Osteoblast (primary cell): ENCODE measurements at regions not wholly inside any gene's neighbourhood (a gene's known extent, or its start where the extent isn't known, plus 50 kb on each side); places are given as distances from the start of the nearest gene placed in this dataset.

Source experiments
- DNase-seq: peaks from one replicate; pipeline ENCODE4 v3.0.0; 2011; ENCODE audit warnings: low spot score, mixed read lengths; ENCODE audit not compliant: insufficient read length; ENCODE audit errors: missing footprints
- H2AFZ ChIP-seq: 2 replicates; pipeline ENCODE4 v1.6.0; 2011; ENCODE audit warnings: mild to moderate bottlenecking, low read length
- H3K27ac ChIP-seq: 2 replicates; pipeline ENCODE4 v1.5.1; 2011; ENCODE audit warnings: mild to moderate bottlenecking, low read depth, low read length, moderate library complexity
- H3K27me3 ChIP-seq: 2 replicates; pipeline ENCODE4 v1.6.0; 2012; ENCODE audit warnings: mild to moderate bottlenecking, control low read depth, inconsistent platforms, low read length, moderate library complexity; ENCODE audit not compliant: insufficient read depth
- H3K36me3 ChIP-seq: 2 replicates; pipeline ENCODE4 v1.5.1; 2011; ENCODE audit warnings: mild to moderate bottlenecking, low read length, control low read depth, moderate library complexity; ENCODE audit not compliant: insufficient read depth
- H3K4me1 ChIP-seq: 2 replicates; pipeline ENCODE4 v1.5.1; 2011; ENCODE audit warnings: mild to moderate bottlenecking, low read length, control low read depth, moderate library complexity; ENCODE audit not compliant: insufficient read depth
- H3K4me2 ChIP-seq: 2 replicates; pipeline ENCODE4 v1.6.0; 2011; ENCODE audit warnings: mild to moderate bottlenecking, low read length; ENCODE audit not compliant: insufficient read depth
- H3K4me3 ChIP-seq: fragments of 200-600 bp; sonication (generic); 3 replicates; pipeline ENCODE4 v1.5.1; 2012; ENCODE audit warnings: mild to moderate bottlenecking, low read length, inconsistent platforms; ENCODE audit not compliant: insufficient read depth
- H3K79me2 ChIP-seq: 2 replicates; pipeline ENCODE4 v1.6.0; 2012; ENCODE audit warnings: mild to moderate bottlenecking, low read length, control low read depth, inconsistent platforms; ENCODE audit not compliant: insufficient read depth
- H3K9me3 ChIP-seq: 2 replicates; pipeline ENCODE4 v1.5.1; 2011; ENCODE audit warnings: low read depth, low read length, control low read depth
- H4K20me1 ChIP-seq: 2 replicates; pipeline ENCODE4 v1.6.0; 2012; ENCODE audit warnings: mild to moderate bottlenecking, low read length, control low read depth; ENCODE audit not compliant: insufficient read depth
- TF ChIP-seq, protein P1 (sequence below): IDR thresholded peaks from 2 replicates; pipeline ENCODE4 v1.5.1; 2011; ENCODE audit warnings: mild to moderate bottlenecking, low read depth, low read length, moderate library complexity; ENCODE audit errors: extremely low read depth

DNA sequence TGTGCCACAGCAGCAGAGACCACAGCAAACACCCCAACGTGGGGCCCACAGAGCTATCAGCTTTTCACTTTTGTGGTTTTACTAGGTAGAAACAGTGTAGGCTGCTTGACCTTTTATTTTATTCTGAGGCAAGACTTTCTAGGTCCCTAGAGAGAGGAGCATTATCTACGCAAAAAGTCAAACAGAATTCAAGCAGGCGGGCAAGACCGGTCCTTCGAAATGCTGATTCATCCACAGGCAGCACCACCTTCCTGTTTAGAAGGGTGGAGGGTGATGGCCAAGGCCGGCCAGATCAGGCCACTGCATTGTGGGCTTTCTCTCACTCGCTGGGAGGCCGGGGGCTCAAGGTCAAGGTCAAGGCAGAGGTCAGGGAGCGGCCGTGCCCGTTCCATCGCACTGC, 573.0 kb downstream of the GALR1 start:
- Histone ChIP-seq H3K36me3 (no peaks in the 10 kb centered on the region), H3K79me2 (no peaks in the 10 kb centered on the region), H3K9me3 (no peaks in the 10 kb centered on the region), H2AFZ (no peak overlapping the region), H3K4me2 (no peak overlapping the region), H4K20me1 (no peaks in the 10 kb centered on the region), H3K4me3 (no peak overlapping the region), H3K27me3 (no peaks in the 10 kb centered on the region), H3K27ac (no peak overlapping the region), H3K4me1 (no peaks in the 10 kb centered on the region)
- TF ChIP-seq, protein P1, sequence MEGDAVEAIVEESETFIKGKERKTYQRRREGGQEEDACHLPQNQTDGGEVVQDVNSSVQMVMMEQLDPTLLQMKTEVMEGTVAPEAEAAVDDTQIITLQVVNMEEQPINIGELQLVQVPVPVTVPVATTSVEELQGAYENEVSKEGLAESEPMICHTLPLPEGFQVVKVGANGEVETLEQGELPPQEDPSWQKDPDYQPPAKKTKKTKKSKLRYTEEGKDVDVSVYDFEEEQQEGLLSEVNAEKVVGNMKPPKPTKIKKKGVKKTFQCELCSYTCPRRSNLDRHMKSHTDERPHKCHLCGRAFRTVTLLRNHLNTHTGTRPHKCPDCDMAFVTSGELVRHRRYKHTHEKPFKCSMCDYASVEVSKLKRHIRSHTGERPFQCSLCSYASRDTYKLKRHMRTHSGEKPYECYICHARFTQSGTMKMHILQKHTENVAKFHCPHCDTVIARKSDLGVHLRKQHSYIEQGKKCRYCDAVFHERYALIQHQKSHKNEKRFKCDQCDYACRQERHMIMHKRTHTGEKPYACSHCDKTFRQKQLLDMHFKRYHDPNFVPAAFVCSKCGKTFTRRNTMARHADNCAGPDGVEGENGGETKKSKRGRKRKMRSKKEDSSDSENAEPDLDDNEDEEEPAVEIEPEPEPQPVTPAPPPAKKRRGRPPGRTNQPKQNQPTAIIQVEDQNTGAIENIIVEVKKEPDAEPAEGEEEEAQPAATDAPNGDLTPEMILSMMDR, result no peak
- no peak for DNase-seq

DNA sequence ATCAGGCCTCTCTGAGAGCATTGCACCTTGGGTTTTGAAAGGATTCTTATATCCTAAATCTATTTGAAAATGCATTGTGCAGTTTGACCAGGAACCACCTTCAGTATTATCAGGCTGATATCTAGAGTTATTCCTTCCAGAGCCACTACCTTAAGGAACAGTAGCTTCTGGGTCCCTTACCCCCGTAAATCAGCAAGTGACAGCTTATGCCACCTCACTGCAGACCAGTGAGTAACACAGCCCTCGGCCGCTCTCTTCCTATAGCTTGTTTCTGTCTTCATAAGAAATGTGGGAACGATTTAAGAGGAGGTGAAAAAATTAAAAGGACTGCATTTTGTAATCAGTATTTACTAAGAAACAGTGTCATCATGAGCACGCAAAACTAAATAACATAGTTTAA, 584.2 kb downstream of the GALR1 start:
- Histone ChIP-seq H2AFZ (no peak overlapping the region), H3K79me2 (no peaks in the 10 kb centered on the region), H3K4me3 (no peak overlapping the region), H3K9me3 (peaks cover 13% of the 10 kb centered on the region), H3K4me1 (no peaks in the 10 kb centered on the region), H3K36me3 (no peaks in the 10 kb centered on the region), H3K27ac (no peak overlapping the region), H3K4me2 (no peak overlapping the region), H3K27me3 (no peaks in the 10 kb centered on the region), H4K20me1 (no peaks in the 10 kb centered on the region)
- TF ChIP-seq, protein P1, result no peak
- no peak for DNase-seq

DNA sequence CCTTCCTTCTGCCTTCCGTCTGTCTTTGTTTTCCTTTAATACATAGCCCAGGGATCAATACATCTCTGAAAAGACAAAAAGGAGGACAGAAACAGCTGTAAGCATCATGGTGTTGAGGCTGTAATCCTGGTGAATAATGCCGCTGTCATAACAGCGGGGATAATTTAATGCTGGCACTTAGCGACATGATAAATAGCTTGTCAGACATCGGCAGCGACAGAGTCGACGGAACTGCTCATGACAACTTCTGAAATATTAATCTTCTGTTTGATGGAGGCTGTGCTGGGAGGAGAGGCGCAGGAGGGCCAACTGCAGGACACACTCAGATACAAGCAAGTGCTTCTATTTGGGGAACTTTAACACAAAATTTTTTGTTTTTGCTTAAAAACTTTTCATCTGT, 602.2 kb downstream of the GALR1 start:
- H3K4me2 ChIP-seq, result no peak overlapping the region
- no peak overlapping the region for H3K27ac ChIP-seq
- no peaks in the 10 kb centered on the region for H3K79me2 ChIP-seq
- H3K4me3 ChIP-seq, result no peak overlapping the region
- no peak for DNase-seq
- H2AFZ ChIP-seq, result no peak overlapping the region
- no peaks in the 10 kb centered on the region for H3K4me1 ChIP-seq
- H3K36me3 ChIP-seq, result no peaks in the 10 kb centered on the region
- H3K27me3 ChIP-seq, result no peaks in the 10 kb centered on the region
- H3K9me3 ChIP-seq, result peaks cover 3% of the 10 kb centered on the region
- no peaks in the 10 kb centered on the region for H4K20me1 ChIP-seq
- TF ChIP-seq, protein P1, result no peak

DNA sequence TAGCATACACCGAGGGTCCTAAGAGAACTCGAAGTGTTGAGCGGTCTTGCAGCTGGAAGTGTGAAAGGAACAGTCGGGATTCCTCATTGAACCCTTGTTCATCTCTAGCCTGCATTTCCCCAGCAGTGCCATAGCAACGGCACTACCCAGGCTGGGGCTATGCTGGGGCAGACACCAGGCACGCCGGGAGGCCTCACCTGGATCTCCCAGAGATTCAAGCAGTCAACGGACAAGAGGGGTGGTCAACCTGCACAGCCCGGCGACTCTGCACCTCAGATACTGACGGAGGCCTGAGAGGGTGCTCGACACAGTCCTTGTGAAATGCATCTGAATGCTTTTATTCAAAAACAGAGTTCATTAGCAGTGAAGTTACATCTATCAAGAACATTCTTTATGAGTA, 604.2 kb downstream of the GALR1 start:
- Histone ChIP-seq H3K79me2 (no peaks in the 10 kb centered on the region), H4K20me1 (no peaks in the 10 kb centered on the region), H3K9me3 (peaks cover 5% of the 10 kb centered on the region), H3K4me3 (no peak overlapping the region), H3K4me1 (no peaks in the 10 kb centered on the region), H2AFZ (no peak overlapping the region), H3K4me2 (no peak overlapping the region), H3K36me3 (no peaks in the 10 kb centered on the region), H3K27ac (no peak overlapping the region), H3K27me3 (no peaks in the 10 kb centered on the region)
- DNase-seq, result no peak
- TF ChIP-seq, protein P1, result no peak
